ENCODE measurements at regions not wholly inside any gene's neighbourhood (a gene's known extent, or its start where the extent isn't known, plus 50 kb on each side); places are given as distances from the start of the nearest gene placed in this dataset.

DNA sequence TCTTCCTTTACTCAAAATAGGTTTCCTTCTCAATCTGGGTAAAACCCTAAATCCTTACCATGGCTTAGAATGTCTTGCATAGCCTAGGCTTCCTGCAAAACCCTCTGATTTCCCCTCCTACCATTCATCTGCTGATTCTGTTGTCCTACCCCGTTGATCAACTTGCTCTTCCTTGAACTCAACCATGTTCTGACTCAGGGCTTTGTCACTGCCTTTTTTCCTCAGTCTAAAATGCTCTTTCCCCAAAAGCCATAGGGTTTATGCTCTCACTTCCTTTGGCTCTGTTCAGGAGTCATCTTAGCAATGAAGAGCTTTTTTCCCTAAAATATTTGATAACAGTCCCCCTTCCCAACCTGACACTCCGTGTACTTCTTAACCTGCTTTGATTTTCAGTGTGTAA lies 79.4 kb upstream of the IZUMO3 start:
- TF ChIP-seq, protein P1, sequence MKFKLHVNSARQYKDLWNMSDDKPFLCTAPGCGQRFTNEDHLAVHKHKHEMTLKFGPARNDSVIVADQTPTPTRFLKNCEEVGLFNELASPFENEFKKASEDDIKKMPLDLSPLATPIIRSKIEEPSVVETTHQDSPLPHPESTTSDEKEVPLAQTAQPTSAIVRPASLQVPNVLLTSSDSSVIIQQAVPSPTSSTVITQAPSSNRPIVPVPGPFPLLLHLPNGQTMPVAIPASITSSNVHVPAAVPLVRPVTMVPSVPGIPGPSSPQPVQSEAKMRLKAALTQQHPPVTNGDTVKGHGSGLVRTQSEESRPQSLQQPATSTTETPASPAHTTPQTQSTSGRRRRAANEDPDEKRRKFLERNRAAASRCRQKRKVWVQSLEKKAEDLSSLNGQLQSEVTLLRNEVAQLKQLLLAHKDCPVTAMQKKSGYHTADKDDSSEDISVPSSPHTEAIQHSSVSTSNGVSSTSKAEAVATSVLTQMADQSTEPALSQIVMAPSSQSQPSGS (tag by site-specific recombination; IDR thresholded peaks at IDR 0.05; ENCODE audit: low read depth): no peak
- TF ChIP-seq, protein P2, sequence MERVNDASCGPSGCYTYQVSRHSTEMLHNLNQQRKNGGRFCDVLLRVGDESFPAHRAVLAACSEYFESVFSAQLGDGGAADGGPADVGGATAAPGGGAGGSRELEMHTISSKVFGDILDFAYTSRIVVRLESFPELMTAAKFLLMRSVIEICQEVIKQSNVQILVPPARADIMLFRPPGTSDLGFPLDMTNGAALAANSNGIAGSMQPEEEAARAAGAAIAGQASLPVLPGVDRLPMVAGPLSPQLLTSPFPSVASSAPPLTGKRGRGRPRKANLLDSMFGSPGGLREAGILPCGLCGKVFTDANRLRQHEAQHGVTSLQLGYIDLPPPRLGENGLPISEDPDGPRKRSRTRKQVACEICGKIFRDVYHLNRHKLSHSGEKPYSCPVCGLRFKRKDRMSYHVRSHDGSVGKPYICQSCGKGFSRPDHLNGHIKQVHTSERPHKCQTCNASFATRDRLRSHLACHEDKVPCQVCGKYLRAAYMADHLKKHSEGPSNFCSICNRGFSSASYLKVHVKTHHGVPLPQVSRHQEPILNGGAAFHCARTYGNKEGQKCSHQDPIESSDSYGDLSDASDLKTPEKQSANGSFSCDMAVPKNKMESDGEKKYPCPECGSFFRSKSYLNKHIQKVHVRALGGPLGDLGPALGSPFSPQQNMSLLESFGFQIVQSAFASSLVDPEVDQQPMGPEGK (tag by site-specific recombination; IDR thresholded peaks at IDR 0.05): no peak
- TF ChIP-seq, protein P3, sequence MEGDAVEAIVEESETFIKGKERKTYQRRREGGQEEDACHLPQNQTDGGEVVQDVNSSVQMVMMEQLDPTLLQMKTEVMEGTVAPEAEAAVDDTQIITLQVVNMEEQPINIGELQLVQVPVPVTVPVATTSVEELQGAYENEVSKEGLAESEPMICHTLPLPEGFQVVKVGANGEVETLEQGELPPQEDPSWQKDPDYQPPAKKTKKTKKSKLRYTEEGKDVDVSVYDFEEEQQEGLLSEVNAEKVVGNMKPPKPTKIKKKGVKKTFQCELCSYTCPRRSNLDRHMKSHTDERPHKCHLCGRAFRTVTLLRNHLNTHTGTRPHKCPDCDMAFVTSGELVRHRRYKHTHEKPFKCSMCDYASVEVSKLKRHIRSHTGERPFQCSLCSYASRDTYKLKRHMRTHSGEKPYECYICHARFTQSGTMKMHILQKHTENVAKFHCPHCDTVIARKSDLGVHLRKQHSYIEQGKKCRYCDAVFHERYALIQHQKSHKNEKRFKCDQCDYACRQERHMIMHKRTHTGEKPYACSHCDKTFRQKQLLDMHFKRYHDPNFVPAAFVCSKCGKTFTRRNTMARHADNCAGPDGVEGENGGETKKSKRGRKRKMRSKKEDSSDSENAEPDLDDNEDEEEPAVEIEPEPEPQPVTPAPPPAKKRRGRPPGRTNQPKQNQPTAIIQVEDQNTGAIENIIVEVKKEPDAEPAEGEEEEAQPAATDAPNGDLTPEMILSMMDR (tag by site-specific recombination; IDR thresholded peaks at IDR 0.05): no peak
- TF ChIP-seq ZNF37A (tag by site-specific recombination; IDR thresholded peaks at IDR 0.05) (no peak), YY1 (tag by site-specific recombination; IDR thresholded peaks at IDR 0.05) (no peak)

Data from HEK293 (cell line).